Fibroblast of the conjunctiva (primary cell): ENCODE measurements at regions not wholly inside any gene's neighbourhood (a gene's known extent, or its start where the extent isn't known, plus 50 kb on each side); places are given as distances from the start of the nearest gene placed in this dataset.
"Not testable (repeated sequence)": the region's sequence is repeated elsewhere in the genome, so short reads cannot be mapped to it uniquely, and the experiment has no call there.

Experiments
- DNase-seq: peaks from one replicate; pipeline ENCODE4 v3.0.0-alpha.2; 2010; ENCODE audit warnings: low read depth

DNA sequence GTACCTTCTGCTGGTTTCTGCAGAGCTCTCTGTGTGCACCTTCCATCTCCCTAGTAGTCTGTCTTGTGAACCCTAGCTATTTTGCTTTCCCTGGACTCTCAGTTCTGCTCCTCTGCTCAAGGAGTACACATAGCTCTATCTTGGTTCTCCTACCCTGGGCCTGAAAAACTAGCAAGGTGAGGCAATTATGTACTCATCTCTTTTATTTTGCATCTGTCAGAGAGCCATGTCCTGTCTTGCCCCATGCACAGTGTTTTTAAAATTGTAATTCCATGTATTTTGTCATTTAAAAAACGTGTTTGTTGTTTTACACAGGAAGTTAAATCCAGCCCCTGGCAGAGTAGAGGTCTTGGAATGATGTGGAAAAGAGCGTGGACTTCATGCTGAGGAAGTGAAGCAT is 684.9 kb upstream of the CPEB2 start:
- no peak for DNase-seq

DNA sequence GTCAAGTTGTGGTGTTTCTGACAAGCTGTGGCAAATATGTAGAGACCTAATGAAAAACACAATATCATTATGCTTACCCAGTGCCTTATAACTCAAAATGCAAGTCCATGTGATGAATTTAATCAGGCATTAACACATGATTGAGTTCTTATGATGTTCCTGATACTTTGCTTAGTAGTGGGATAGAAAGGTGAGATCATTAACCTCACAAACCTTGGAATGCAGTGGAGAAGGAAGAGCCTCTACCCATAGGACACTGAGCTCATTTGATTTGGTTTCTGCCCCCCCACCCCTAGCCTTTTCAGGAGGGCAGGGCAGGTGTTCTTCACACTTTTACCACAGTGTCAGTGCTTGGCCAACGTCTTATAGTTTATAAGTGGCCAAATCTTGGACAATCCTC is 683.6 kb upstream of the CPEB2 start:
- DNase-seq: no peak

DNA sequence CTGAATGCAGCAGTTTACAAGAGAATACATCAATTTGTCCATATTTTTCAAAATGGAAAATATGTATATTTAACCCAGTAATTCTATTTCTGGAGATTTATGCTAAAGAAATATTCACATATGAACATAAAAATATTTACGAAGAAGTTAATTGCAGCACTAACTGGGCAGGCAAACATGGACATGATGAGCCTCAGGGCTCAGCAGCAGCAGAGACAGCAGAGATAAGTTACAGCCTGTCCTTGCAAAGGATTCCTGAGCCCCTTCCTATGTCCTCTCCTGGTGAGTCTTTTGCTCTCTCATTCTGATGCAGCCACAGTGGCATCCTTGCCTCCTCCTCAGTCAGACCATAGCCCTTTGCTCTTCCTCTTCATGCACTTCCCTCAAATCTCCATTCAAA is 680.6 kb upstream of the CPEB2 start:
- DNase-seq: no peak

DNA sequence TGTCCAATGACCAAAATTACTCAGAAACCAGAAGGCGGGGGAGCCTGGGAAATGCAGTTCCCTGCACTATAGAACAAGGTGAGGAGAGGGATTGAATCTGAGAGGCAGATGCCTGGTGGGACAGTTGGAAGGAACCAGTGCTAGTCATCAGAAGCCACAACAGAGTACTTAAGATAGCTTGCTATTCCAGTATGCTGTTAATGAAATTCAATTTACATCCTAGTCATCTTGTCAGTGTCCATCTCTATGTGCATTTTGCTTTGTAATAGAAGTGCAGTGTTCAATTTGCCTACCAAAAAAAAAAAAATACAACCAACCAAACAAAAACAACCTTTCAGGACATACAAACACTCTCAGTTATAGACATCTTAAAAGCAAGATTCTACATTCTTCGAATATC is 679.1 kb upstream of the CPEB2 start:
- no peak for DNase-seq

DNA sequence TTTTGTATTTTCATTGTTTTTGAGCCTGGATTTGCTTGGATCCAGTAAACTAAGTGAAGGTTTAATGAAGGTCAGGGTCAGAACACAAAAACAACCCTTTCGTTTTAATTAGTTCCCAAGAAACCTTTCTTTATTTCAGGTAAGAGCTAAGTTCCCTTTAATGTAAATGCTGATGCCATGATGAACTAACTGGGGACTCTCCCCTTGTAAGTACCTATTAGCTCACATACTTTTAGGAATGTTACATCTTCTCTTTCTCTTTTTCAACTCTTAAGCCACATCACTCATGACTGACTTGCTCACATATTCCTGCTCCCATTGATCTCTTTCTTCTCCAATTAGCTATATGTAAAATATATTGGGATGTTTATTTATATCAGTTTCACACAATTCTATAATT is 673.1 kb upstream of the CPEB2 start:
- no peak for DNase-seq

DNA sequence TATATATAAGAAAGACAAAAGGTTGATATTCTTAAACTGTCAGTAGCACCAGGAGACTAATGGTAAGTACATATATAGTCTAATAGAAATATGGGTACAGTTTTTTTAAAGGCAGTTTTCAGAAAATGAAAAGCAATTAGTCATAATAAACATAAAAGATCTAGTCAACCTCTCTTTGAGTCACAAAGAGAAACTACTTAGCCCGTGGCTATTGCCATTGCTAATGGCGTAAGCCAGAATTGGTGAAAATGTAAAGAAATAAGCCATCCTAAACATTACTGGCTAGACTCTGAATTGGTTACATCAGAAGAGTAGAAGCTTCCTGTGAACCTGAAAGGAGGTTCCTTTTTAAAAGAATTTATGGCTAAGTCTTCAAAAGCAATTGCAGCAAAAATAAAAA is 668.7 kb upstream of the CPEB2 start:
- DNase-seq: no peak

DNA sequence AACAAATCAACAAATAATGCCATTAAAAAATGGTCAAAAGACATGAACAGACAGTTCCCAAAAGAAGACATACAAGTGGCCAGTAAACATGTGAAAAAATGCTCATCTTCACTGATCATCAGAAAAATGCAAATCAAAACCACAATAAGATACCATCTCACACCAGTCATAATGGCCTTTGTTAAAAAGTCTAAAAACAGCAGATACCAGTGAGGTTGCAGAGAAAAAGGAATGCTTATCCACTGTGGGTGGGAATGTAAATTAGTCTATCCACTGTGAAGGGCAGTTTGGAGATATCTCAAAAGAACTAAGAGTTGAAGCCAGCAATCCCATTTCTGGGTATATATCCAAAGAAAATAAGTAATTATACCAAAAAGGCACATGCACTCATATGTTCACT is 668.1 kb upstream of the CPEB2 start:
- no peak for DNase-seq

DNA sequence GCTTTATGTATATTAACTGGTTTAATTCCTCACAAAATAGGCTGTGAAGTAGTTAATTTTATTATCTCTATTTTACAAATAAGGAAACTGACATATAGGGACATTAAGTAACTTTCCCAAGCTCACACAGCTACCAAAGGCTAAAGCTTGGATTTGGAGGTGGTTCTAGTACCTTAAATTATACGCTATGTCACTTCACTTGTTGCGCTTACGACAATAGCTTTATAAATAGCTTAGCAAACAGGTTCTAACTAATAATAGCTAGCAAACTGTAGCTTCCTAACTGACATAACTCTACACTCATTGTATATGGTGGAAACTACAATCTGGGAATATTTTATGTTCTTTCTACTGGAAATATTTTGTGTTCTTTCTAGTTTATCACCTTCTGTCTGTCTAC is 666.4 kb upstream of the CPEB2 start:
- DNase-seq: no peak

DNA sequence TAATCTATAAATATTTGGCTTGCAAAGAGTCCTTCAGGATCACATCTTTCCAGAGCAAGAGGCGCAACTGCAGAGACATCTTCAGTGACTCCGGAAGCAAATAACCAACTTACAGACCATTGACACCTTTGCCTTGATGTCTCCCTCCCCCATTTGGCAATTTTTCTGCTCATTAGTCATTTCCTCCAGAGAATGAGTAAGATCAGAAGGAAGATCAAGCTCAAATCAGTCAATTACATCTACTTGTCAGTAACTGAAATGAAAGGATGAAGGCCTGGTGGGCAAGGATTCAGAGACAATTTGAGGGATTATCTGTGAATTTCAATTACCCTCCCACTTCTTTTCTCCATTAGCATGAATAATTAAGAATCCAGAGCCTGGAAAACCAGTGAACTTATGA is 665.6 kb upstream of the CPEB2 start:
- no peak for DNase-seq

DNA sequence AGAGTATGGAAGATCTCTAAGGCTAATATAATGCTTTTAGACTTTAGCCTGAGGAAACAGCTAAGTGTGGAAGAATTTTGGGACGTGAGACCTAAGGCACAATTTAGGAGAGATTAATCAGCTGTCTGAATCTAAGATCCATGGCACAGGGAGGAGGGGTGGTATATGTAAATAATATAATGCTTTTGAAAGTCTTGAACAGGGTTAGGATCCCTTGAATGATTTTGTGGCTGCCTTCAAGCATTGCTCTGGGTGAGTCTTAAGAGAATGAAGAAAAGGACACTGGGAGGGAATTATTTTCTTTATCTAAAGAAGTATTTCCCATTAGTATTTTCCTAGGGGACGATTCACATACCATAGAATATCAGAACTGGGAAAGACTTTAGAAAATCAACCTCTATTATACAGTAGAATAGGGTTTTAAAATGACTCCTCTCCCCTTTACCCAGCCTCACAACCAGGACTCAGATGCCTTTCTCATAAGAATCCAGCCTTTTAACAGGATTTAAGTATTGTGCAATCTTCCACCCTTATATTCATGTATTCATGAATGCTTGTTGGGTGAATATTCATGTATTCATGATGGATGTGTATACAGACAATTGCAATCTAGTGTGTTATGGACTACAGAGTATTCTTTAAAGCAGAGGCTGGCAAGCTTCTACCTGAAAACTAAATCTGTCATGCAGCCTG is 664.2 kb upstream of the CPEB2 start:
- DNase-seq: no peak

DNA sequence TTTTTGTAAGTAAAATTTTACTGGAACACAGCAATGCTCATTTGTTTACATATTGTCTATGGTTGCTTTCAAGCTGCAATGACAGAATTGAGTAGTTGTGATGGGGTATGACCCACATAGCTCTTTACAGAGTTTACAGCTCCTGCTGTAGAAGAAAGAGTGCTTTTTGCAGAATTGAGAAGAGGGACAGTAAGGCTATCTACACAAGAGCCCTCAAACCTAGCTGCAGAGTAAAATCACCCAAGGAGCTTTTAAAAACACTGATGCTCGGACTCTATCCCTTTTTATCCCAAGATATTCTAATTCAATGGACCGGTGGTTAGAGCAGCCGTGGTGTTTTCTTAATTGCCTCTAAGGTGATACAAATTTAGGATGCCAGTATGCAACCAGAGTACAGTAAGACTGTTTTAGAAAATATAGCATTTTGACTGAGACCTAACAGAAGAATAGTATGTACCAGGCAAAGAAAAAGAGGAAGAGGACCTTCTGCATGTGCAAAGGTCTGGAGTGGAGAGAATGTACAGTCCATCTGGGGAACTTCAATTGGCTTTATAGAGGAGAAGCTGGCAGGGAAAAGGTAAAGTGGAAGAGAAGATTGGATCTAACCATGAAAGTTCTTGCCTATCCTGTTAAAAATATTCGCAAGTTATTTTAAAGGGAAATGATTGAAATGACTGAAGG is 663.6 kb upstream of the CPEB2 start:
- no peak for DNase-seq

DNA sequence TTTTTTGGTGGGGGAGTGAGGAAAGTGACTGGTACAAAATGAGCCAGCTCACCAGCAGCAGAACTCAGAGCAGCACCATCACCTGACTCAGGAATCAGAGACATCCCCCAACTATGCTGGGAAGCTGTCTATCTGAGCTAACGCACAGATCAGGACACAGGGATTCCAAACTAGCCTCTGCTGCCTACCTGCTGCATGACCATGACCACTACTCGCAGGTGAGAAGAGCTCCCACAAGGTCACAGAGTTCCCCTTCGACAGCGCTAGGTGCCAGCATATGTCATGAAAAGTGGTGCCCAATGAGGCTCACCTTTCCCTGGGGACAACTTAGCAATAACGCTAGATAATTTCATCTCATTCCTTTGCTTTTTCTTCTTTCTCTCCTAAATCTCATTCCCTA is 662.6 kb upstream of the CPEB2 start:
- no peak for DNase-seq

DNA sequence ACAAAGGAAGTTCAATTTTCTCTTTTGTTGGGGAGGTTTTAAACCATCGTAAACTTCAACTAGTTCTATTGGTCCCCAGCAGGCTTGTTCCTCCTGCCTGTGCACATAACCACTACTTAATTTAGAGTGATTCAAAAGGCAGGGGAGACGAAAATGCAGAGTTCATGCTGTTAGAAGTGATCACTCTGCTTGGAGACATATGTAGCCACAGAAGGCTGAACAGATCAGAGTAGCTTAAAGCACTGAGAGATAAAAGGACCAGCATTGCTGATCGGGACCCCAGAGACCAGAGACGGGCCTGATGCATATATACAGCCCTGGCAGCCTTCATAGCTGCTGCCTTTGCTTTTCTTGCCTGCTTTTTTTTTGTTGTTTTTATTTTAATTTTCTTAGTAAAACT is 662.0 kb upstream of the CPEB2 start:
- DNase-seq: no peak

DNA sequence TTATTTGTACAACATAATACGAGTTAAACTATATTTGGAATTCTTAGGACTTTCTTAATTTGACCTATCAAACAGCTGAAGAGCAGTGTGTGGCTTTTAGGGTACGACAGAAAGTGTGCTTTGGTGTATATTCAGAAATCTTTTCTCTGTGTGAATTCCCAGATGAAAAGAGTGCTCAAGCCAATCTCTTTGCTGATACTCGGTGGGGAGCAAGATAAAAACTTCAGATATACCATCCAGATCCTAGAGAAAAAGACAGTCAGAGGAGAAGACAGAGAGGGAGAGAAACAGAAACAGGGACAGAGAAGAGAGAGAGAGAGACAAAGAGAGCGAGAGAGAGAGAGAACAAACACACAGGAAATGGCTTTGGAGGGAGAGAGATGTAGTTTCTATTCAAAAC is 658.3 kb upstream of the CPEB2 start:
- no peak for DNase-seq

DNA sequence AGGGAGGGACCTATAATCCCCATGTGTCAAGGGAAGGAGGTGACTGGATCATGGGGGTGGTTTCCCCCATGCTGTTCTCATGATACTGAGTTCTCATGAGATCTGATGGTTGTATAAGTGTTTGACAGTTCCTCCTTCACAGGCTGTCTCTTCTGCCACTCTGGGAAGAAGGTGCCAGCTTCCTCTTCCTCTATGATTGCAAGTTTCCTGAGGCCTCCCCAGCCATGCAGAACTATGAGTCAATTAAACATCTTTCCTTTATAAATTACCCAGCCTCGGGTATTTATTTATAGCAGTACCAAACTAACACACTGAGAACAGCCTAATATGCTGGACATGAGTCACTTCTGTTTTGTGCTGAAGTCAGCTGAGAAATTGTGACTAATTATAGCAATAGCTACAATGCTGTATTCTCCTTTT is 656.9 kb upstream of the CPEB2 start:
- no peak for DNase-seq

DNA sequence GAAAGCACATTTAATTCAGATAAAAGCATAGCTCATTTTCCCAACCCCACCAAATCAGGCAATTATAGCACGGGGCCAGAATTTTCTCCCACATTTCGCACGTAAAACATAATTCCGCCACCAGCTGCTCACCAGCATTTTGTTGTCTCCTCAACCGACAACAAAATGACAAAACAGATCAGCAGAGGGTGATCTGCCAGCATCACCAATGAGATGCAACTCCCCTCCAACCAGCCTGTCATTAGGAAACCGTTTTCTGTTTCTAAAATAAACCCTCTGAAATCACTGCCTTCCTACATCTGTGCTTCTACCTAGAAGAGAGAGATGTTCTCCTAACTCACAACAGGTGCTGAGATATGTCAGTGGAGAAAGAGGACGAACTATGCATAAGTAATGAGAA is 654.8 kb upstream of the CPEB2 start:
- no peak for DNase-seq

DNA sequence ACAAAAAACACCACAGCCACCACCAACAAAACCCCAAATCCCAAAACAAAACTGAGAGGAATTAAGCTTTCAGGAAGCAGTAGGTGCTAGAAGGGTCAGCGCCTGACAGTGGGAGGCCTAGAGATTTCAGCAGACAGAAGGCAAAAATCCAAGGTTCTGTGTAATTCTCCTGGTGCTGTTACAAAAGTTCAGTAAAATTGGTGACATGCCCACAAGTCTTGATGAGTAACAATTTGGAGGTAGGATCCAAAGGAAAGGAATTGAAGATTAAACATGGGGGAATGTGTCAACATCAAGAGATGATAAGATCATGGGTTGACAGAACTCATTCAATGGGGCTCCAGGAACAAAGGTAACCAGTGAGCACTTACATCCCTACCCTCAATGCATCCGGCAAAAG is 653.8 kb upstream of the CPEB2 start:
- DNase-seq: no peak

DNA sequence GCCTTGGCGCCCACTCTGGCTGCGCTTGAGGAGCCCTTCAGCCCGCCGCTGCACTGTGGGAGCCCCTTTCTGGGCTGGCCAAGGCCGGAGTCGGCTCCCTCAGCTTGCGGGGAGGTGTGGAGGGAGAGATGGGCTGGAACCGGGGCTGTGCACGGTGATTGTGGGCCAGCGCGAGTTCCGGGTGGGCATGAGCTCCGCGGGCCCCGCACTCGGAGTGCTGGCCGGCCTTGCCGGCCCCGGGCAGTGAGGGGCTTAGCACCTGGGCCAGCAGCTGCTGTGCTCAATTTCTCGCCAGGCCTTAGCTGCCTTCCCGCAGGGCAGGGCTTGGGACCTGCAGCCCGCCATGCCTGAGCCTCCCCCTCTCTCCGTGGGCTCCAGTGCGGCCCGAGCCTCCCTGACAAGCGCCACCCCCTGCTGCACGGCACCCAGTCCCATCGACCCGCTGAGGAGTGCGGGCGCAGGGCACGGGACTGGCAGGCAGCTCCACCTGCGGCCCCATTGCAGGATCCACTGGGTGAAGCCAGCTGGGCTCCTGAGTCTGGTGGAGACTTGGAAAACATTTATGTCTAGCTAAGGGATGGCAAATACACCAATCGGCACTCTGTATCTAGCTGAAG is 643.6 kb upstream of the CPEB2 start:
- not testable (repeated sequence) for DNase-seq

DNA sequence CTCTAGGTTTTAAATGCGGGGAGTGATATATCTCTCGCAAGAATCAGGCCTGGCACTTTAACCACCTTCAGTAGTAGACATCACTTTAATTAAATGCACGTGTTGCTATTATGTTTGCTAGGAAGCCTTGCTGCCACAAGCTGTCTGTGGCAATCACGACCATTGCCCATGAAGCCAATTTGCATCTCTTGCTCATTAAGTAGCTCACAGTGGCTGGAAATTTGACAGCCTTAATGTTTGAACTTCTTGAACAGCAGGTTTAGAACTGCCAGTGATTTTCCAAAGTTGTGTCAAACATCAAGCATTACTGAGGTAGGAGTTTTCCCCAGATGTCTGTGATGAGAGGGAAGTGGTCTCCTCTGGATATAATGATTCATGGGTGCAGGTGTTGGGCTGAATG is 642.3 kb upstream of the CPEB2 start:
- no peak for DNase-seq

DNA sequence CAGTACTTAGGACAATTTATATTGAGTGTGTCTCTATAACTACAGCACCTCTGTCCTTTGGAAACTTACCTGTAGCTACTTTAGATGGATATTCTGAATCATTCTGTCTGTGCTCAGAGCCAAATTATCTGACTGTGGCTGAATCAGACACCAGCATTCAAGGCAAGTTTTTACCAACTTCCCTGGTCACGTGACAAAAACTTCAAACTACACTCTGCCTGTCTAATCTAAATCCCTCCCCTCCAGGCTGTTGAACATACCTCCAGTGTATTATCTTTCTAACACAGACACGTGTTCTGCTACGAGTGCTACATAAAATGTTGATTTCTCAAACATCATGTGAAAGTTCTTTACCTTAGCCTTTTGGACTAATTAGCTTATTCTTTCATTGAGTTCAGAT is 641.2 kb upstream of the CPEB2 start:
- no peak for DNase-seq

DNA sequence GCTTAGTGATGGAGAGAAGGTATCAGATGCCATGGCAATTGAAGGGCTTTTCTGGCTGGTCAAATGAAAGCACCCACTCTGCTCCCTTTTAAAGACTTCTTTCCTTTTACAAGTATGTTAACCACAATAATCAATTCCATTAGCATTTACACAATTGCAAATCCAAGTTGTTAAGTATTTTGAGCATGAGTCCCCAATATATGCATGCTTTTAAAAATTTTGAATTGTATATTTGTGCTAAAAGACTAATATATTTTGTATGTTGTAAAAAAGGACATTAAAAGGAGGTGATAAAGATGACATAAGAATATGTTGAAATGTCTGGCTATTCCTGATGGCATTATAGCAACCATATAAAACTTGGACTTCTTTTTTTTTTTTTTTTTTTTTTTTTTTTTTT is 639.9 kb upstream of the CPEB2 start:
- DNase-seq: no peak

DNA sequence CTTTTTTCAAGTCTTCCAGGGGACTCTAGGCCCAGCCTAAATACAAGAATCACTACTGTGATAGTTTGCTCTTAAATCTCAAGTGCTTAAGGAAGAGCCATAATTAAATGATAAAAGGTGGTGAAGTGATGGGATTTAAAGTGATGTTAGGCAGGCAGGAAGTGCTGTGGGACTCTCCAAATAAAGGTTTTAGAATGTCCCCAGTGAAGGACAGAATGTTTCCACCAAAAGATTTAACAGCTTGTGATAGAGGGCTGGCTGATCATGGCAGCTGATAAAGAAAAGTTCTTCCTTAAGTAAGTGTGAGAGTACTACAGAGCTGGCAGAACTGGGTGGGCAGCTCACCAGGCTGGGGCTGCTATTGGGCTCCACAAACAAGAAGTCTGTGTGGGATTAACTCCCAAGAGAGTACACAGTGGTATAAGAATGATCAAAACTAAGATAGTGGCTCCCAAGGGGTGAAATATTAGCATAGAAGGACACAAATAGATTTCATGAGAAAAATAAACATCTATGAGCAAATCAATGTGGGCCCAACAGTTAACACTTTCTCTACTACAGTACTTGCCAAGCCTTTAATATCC is 637.2 kb upstream of the CPEB2 start:
- DNase-seq: no peak

DNA sequence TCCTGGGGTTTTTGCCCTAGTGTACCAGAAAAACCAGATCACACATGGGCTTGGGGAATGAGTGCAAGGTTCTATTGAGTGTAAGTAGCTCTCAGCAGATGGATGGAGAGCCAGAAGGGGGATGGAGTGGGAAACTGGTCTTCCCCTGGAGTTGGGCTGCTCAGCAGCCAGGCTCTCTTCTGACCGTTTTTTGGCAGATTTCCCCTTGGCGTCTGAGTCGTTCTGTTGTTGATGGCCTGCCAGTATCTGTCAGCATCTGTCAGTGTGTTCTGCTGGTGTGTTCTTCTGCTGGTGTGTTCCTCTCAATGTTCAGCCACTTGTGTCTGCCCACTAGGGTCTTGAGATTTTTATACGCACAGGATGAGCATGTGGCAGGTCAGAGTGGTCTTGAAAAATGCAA is 633.9 kb upstream of the CPEB2 start:
- no peak for DNase-seq
